GM23248 (cell line): ENCODE measurements at regions not wholly inside any gene's neighbourhood (a gene's known extent, or its start where the extent isn't known, plus 50 kb on each side); places are given as distances from the start of the nearest gene placed in this dataset.

Experiments used
- DNase-seq: peaks from one replicate; pipeline ENCODE4 v3.0.0-alpha.2; 2015
- H2AFZ ChIP-seq: fragments of 200-600 bp; sonication (generic); 2 replicates; pipeline ENCODE4 v1.6.1; 2016; ENCODE audit warnings: antibody characterized with exemption
- H3F3A ChIP-seq: fragments of 200-600 bp; sonication (generic); 2 replicates; pipeline ENCODE4 v1.6.1; 2016; ENCODE audit warnings: mild to moderate bottlenecking, antibody characterized with exemption, mixed run types; ENCODE audit not compliant: insufficient read depth
- H3K27ac ChIP-seq: fragments of 200-600 bp; sonication (generic); 2 replicates; pipeline ENCODE4 v1.5.1; 2016; ENCODE audit warnings: mild to moderate bottlenecking
- H3K27me3 ChIP-seq: fragments of 200-600 bp; sonication (generic); replicated peaks from 2 replicates; pipeline ENCODE4 v1.6.1; 2016; ENCODE audit warnings: mild to moderate bottlenecking; ENCODE audit not compliant: insufficient read depth
- H3K36me3 ChIP-seq: fragments of 200-600 bp; sonication (generic); 2 replicates; pipeline ENCODE4 v1.6.1; 2016; ENCODE audit warnings: low read depth, mild to moderate bottlenecking
- H3K4me1 ChIP-seq: fragments of 200-600 bp; sonication (generic); 2 replicates; pipeline ENCODE4 v1.6.1; 2016; ENCODE audit warnings: mild to moderate bottlenecking; ENCODE audit not compliant: insufficient read depth
- H3K4me2 ChIP-seq: fragments of 200-600 bp; sonication (generic); one replicate; pipeline ENCODE4 v1.6.1; 2016; ENCODE audit warnings: mild to moderate bottlenecking; ENCODE audit not compliant: unreplicated experiment
- H3K4me3 ChIP-seq: fragments of 200-600 bp; sonication (generic); 2 replicates; pipeline ENCODE4 v1.5.1; 2016; ENCODE audit warnings: mild to moderate bottlenecking
- H3K79me2 ChIP-seq: fragments of 200-600 bp; sonication (generic); 2 replicates; pipeline ENCODE4 v1.6.1; 2016; ENCODE audit warnings: mild to moderate bottlenecking; ENCODE audit not compliant: insufficient read depth
- H3K9ac ChIP-seq: fragments of 200-600 bp; sonication (generic); 2 replicates; pipeline ENCODE4 v1.6.1; 2016; ENCODE audit warnings: mild to moderate bottlenecking
- H3K9me2 ChIP-seq: fragments of 200-600 bp; sonication (generic); 2 replicates; pipeline ENCODE4 v1.6.1; 2016; ENCODE audit warnings: mixed run types, mild to moderate bottlenecking, moderate library complexity; ENCODE audit not compliant: insufficient read depth
- H3K9me3 ChIP-seq: fragments of 200-600 bp; sonication (generic); one replicate; pipeline ENCODE4 v1.6.1; 2017; ENCODE audit warnings: low read depth
- H4K20me1 ChIP-seq: fragments of 200-600 bp; sonication (generic); 2 replicates; pipeline ENCODE4 v1.6.0; 2016; ENCODE audit not compliant: insufficient read depth
- EZH2 ChIP-seq: fragments of 200-600 bp; sonication (generic); IDR thresholded peaks from 2 replicates; pipeline ENCODE4 v1.6.1; 2018; ENCODE audit warnings: antibody characterized with exemption, mild to moderate bottlenecking; ENCODE audit not compliant: insufficient read depth, poor library complexity, severe bottlenecking
- EZH2phosphoT487 ChIP-seq: fragments of 200-600 bp; sonication (generic); IDR thresholded peaks from 2 replicates; pipeline ENCODE4 v1.6.1; 2018; ENCODE audit warnings: antibody characterized with exemption, moderate library complexity, mild to moderate bottlenecking, low read depth; ENCODE audit not compliant: insufficient read depth
- WGBS, 2 experiments: methylation state at CpG; one replicate each; pipeline ENCODE4 v1.1.6; 2015 to 2017; ENCODE audit warnings: low lambda C conversion rate in 2 of 2, low coverage in 1 of 2; ENCODE audit errors: missing lambda C conversion rate in 2 of 2; 5-methylcytosine and 5-hydroxymethylcytosine counted together
- in situ Hi-C: fragments of 300-500 bp; cut with MboI; formaldehyde crosslinking; loops from 2 replicates; pipeline ENCODE4 v1.15.0; 2020

DNA sequence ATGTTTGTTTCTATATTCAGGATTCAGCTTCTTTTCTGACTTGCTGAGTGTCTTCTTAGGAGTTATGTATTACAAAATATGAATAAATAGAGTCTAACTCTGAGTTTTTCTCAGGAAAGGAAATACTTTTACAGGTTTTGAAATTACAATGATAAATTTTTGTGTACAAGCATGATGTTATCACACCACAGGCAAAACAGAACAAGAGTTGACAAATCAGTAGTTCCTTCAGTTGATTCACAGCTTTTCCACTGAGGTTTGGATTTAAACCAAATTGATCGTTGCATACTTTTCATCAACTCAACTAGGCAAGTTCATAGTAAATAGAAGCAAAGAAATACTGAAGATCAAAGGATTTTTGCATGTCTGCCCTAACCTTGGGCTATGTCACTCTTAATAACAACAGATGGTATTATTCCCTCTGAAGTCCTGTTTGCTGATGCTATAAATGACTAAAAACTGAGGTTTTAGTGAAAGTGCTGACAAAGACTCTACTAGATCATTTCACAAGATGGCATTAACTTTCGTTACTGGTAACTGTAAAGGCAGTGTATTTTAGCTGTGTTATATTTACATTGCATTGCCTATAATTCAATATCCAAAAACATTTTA, 520.2 kb downstream of the FLRT2 start:
- H3K4me2 ChIP-seq: no peak overlapping the region
- no peaks in the 10 kb centered on the region for H3K27me3 ChIP-seq
- TF ChIP-seq EZH2 (no peak), EZH2phosphoT487 (no peak)
- H3K4me1 ChIP-seq: no peaks in the 10 kb centered on the region
- H3K36me3 ChIP-seq: no peaks in the 10 kb centered on the region
- H3K4me3 ChIP-seq: no peak overlapping the region
- H3K79me2 ChIP-seq: no peaks in the 10 kb centered on the region
- no peaks in the 10 kb centered on the region for H3K9me3 ChIP-seq
- H2AFZ ChIP-seq: no peak overlapping the region
- no peaks in the 10 kb centered on the region for H3F3A ChIP-seq
- 3 to 6% methylated on average over 2 of the region's 2 CpGs for WGBS, 2 experiments
- H3K9me2 ChIP-seq: no peaks in the 10 kb centered on the region
- no peak for DNase-seq
- H4K20me1 ChIP-seq: no peaks in the 10 kb centered on the region
- H3K9ac ChIP-seq: no peak overlapping the region
- no peak overlapping the region for H3K27ac ChIP-seq
- in situ Hi-C loops: no loop called here

DNA sequence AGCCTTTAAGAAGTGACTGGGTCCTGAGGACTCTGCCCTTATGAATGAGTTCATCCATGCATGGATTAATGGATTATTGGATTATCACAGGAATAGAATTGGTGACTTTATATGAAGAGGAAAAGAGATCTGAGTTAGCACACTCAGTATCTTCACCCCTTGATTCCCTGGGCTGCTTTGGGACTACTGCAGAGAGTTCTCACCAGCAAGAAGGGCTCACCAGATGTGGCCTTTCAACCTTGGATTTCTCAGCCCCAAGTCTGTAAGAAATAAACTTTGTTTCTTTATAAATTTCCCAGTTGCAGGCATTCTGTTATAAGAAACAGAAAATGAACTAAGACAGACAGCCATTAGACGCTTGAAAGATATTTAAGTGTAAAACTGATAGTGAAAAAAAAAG, 509.2 kb downstream of the FLRT2 start:
- Histone ChIP-seq H3K9me2 (no peaks in the 10 kb centered on the region), H3F3A (no peaks in the 10 kb centered on the region), H2AFZ (no peak overlapping the region), H3K4me1 (no peaks in the 10 kb centered on the region), H3K36me3 (no peaks in the 10 kb centered on the region), H3K27ac (no peak overlapping the region), H3K4me2 (no peak overlapping the region), H4K20me1 (no peaks in the 10 kb centered on the region), H3K9ac (no peak overlapping the region), H3K79me2 (no peaks in the 10 kb centered on the region), H3K4me3 (no peak overlapping the region), H3K27me3 (no peaks in the 10 kb centered on the region), H3K9me3 (no peaks in the 10 kb centered on the region)
- no peak for DNase-seq
- in situ Hi-C loops: no loop called here
- no peak for TF ChIP-seq EZH2
- no peak for TF ChIP-seq EZH2phosphoT487
- 71 to 80% methylated on average over 1 of the region's 1 CpG for WGBS, 2 experiments

DNA sequence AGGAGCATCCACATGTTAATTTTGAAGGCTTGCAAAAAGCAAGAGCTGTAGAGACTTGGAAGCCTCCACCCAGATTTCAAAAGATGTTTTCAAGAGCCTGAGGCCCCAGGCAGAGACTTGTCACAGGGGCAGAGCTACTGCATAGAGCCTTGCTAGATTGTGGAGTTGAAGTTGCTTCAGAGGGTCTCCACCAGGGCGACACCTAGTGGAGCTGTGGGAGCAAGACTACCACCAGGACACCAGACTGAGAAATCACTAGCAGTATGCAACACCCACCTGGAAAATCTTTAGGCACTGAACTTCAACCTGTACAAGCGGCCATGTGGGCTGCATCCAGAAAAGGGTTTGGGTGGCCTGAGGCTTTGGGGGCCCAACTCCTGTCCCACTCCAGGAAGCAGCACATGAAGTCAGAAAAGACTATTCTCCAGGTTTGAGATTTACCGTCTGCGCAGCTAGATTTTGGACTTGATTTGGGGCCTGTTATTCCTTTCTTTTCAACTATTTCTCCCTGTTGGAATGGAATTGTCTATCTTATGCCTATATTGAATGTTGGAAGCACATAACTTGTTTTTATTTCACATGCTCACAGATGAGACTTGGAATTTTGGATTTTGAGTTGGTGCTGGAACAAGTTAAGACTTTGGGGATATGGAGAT, 508.6 kb downstream of the FLRT2 start:
- Histone ChIP-seq H3K36me3 (no peaks in the 10 kb centered on the region), H3K4me1 (no peaks in the 10 kb centered on the region), H4K20me1 (no peaks in the 10 kb centered on the region), H3K27ac (no peak overlapping the region), H3K4me3 (no peak overlapping the region), H2AFZ (no peak overlapping the region), H3K4me2 (no peak overlapping the region), H3K9me3 (no peaks in the 10 kb centered on the region), H3K27me3 (no peaks in the 10 kb centered on the region), H3K9me2 (no peaks in the 10 kb centered on the region), H3K9ac (no peak overlapping the region), H3F3A (no peaks in the 10 kb centered on the region), H3K79me2 (no peaks in the 10 kb centered on the region)
- 45 to 46% methylated on average over 4 of the region's 4 CpGs for WGBS, 2 experiments
- TF ChIP-seq EZH2phosphoT487 (no peak), EZH2 (no peak)
- in situ Hi-C loops: no loop called here
- peak; percentile 60 for DNase-seq

DNA sequence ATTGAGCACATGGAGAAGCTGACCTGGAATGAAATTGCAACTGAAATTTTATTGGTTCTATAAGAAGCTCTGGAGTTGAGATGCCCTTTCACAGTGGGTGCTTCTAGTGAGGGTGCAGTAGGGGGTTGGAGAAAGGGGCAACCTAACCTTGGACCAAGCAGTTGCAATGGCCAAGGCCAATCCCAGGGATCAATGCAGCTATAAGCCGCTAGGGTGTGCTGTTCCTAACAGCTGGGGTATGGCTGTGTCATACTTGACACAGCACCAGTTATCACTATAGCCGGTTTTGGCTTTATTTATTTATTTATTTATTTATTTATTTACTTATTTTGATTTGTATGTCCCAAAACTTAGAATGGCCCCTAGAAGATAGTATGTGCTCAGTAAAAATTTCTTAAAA, 505.9 kb downstream of the FLRT2 start:
- no peak overlapping the region for H2AFZ ChIP-seq
- WGBS, 2 experiments: 53 to 55% methylated on average over 2 of the region's 2 CpGs
- H3K27ac ChIP-seq: no peak overlapping the region
- no peak for TF ChIP-seq EZH2phosphoT487
- no peak for TF ChIP-seq EZH2
- H3K27me3 ChIP-seq: no peaks in the 10 kb centered on the region
- in situ Hi-C loops: no loop called here
- no peak overlapping the region for H3K4me2 ChIP-seq
- H3K4me1 ChIP-seq: no peaks in the 10 kb centered on the region
- no peak overlapping the region for H3K4me3 ChIP-seq
- no peaks in the 10 kb centered on the region for H4K20me1 ChIP-seq
- H3K9me3 ChIP-seq: no peaks in the 10 kb centered on the region
- no peaks in the 10 kb centered on the region for H3K79me2 ChIP-seq
- peak; percentile 26 for DNase-seq
- H3K9me2 ChIP-seq: no peaks in the 10 kb centered on the region
- no peaks in the 10 kb centered on the region for H3K36me3 ChIP-seq
- no peak overlapping the region for H3K9ac ChIP-seq
- no peaks in the 10 kb centered on the region for H3F3A ChIP-seq

DNA sequence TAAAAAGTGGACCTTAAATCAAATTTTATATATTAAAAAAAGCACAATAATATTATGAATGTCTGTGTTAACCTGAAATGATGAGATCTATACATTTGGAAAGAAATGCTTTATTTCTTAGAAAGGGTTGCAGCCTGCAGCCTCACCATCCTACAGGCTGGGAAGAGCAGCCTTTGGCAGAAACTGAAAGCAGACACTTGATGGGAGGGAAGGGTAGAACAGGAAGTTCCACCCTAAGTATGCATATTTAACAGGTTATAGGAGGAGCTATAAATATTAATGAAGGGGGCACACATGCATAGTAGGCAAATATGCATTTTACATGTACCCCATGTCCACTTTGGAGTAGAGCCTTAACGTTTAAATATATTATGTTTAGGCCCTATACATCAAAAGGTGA, 498.0 kb downstream of the FLRT2 start:
- no peaks in the 10 kb centered on the region for H3F3A ChIP-seq
- no peak for DNase-seq
- H3K9ac ChIP-seq: no peak overlapping the region
- TF ChIP-seq EZH2phosphoT487: no peak
- no peak for TF ChIP-seq EZH2
- no peaks in the 10 kb centered on the region for H3K36me3 ChIP-seq
- 4 to 7% methylated on average over 1 of the region's 1 CpG for WGBS, 2 experiments
- no peaks in the 10 kb centered on the region for H3K9me2 ChIP-seq
- no peak overlapping the region for H3K27ac ChIP-seq
- H3K79me2 ChIP-seq: no peaks in the 10 kb centered on the region
- no peak overlapping the region for H3K4me2 ChIP-seq
- H3K4me1 ChIP-seq: no peaks in the 10 kb centered on the region
- no peaks in the 10 kb centered on the region for H3K27me3 ChIP-seq
- H3K4me3 ChIP-seq: no peak overlapping the region
- no peaks in the 10 kb centered on the region for H3K9me3 ChIP-seq
- H2AFZ ChIP-seq: no peak overlapping the region
- in situ Hi-C loops: no loop called here
- H4K20me1 ChIP-seq: no peaks in the 10 kb centered on the region
